Heart left ventricle (tissue), 13 donors: ENCODE measurements at regions not wholly inside any gene's neighbourhood (a gene's known extent, or its start where the extent isn't known, plus 50 kb on each side); places are given as distances from the start of the nearest gene placed in this dataset.

Source experiments
- CTCF ChIP-seq, 12 donors: fragments of 200-600 bp; sonication (generic) in 4 of 12; IDR thresholded peaks; one replicate each; pipeline versions ENCODE4 v1.5.0 to v1.8.0; 2018 to 2022; ENCODE audit warnings: antibody characterized with exemption in 12 of 12, mild to moderate bottlenecking in 5 of 12
- POLR2A ChIP-seq, 2 donors: fragments of 450-650 bp; IDR thresholded peaks; one replicate each; pipeline ENCODE4 v1.6.1; 2017; ENCODE audit warnings: antibody characterized with exemption in 2 of 2, mild to moderate bottlenecking in 2 of 2, moderate library complexity in 2 of 2
- donor health status: ischemic (EF 13 %, LVEDD 7.1; RV severe dilation, severe dysfunction).
- donor health status: DM: no; HTN: yes; CAD: no.
- donor health status: DM: no; HTN: no; CAD: no.
- donor health status: ischemic (EF 25% LVEDD 6.9; RV normal size, moderate dysfunction).
- donor health status: ischemic (EF 25% LVEDD 5.7; RV mildly dilated, moderate dysfunction).
- donor health status: ischemic (EF 35%, LVEDD 5.7; RV mildly dilated, moderate dysfunction).
- donor health status: nonischemic (EF 11% LVEDD 7.7; RV severe dilation, severe dysfunction).
- donor health status: DM: yes; HTN: yes; CAD: no.
- donor health status: PGD.
- donor health status: ischemic (EF 29% LVEDD 5.4; RV normal size, mild dysfunction).
- donor health status: nonischemic (EF 23%, LVEDD 6.1; RV moderate dilation, normal function).

GRCh38 chr6:15861486-15861885, 198.7 kb upstream of the DTNBP1 start:
- no peak for TF ChIP-seq CTCF (IDR thresholded peaks at IDR 0.05)
- no peak for TF ChIP-seq POLR2A (IDR thresholded peaks at IDR 0.05)
